ENCODE measurements at regions not wholly inside any gene's neighbourhood (a gene's known extent, or its start where the extent isn't known, plus 50 kb on each side); places are given as distances from the start of the nearest gene placed in this dataset.
"Not testable (repeated sequence)": the region's sequence is repeated elsewhere in the genome, so short reads cannot be mapped to it uniquely, and the experiment has no call there.

- Mint-ChIP-seq H3K27ac (no peak overlapping the region), H3K27me3 (no peaks in the 10 kb centered on the region), H3K4me3 (no peak overlapping the region), H3K9me3 (peaks cover 0 to 6% of the 10 kb centered on the region in 2 donors), H3K4me1 (peaks cover 21% of the 10 kb centered on the region)
- DNase-seq (no peak), ATAC-seq (no peak)
These were observed 50.3 kb upstream of the TMC1 start for GRCh38 chr9:72471096-72471495.

- ATAC-seq: no peak
- Mint-ChIP-seq H3K4me3 (no peak overlapping the region), H3K27me3 (no peaks in the 10 kb centered on the region), H3K9me3 (peaks cover 0 to 6% of the 10 kb centered on the region in 2 donors), H3K27ac (no peak overlapping the region), H3K4me1 (peaks cover 15% of the 10 kb centered on the region)
- DNase-seq: no peak
These were observed 53.4 kb upstream of the TMC1 start for GRCh38 chr9:72467766-72468738.

GRCh38 chr9:72465593-72465984, 55.8 kb upstream of the TMC1 start:
- H3K27ac Mint-ChIP-seq: no peak overlapping the region
- H3K4me3 Mint-ChIP-seq: no peak overlapping the region
- ATAC-seq: no peak
- H3K27me3 Mint-ChIP-seq: no peaks in the 10 kb centered on the region
- DNase-seq: no peak
- H3K9me3 Mint-ChIP-seq: no peaks in the 10 kb centered on the region
- H3K4me1 Mint-ChIP-seq: peaks cover 11% of the 10 kb centered on the region

GRCh38 chr9:72464857-72465592, 56.4 kb upstream of the TMC1 start:
- DNase-seq: no peak
- no peak overlapping the region for H3K27ac Mint-ChIP-seq
- H3K4me3 Mint-ChIP-seq: peak overlapping the region in 1 of 2 donors; percentile 36
- no peaks in the 10 kb centered on the region for H3K9me3 Mint-ChIP-seq
- peaks cover 11% of the 10 kb centered on the region for H3K4me1 Mint-ChIP-seq
- H3K27me3 Mint-ChIP-seq: no peaks in the 10 kb centered on the region
- ATAC-seq: no peak

- DNase-seq: no peak
- Mint-ChIP-seq H3K4me3 (no peak overlapping the region), H3K9me3 (no peaks in the 10 kb centered on the region), H3K27me3 (no peaks in the 10 kb centered on the region), H3K27ac (no peak overlapping the region), H3K4me1 (peaks cover 17% of the 10 kb centered on the region)
- no peak for ATAC-seq
These were observed 59.1 kb upstream of the TMC1 start for GRCh38 chr9:72462340-72462739.

- H3K4me1 Mint-ChIP-seq: peaks cover 17% of the 10 kb centered on the region
- no peak overlapping the region for H3K4me3 Mint-ChIP-seq
- no peak overlapping the region for H3K27ac Mint-ChIP-seq
- no peak for ATAC-seq
- DNase-seq: no peak
- no peaks in the 10 kb centered on the region for H3K9me3 Mint-ChIP-seq
- no peaks in the 10 kb centered on the region for H3K27me3 Mint-ChIP-seq
These were observed 60.8 kb upstream of the TMC1 start for GRCh38 chr9:72460342-72461312.

- Mint-ChIP-seq H3K4me1 (peaks cover 13% of the 10 kb centered on the region), H3K9me3 (no peaks in the 10 kb centered on the region), H3K27me3 (no peaks in the 10 kb centered on the region), H3K27ac (no peak overlapping the region), H3K4me3 (no peak overlapping the region)
- DNase-seq: no peak
- no peak for ATAC-seq
These were observed 62.1 kb upstream of the TMC1 start for GRCh38 chr9:72459308-72459707.

- no peaks in the 10 kb centered on the region for H3K9me3 Mint-ChIP-seq
- DNase-seq (no peak), ATAC-seq (no peak)
- H3K4me3 Mint-ChIP-seq: no peak overlapping the region
- no peaks in the 10 kb centered on the region for H3K27me3 Mint-ChIP-seq
- no peak overlapping the region for H3K27ac Mint-ChIP-seq
- peaks cover 13% of the 10 kb centered on the region for H3K4me1 Mint-ChIP-seq
These were observed 63.3 kb upstream of the TMC1 start for GRCh38 chr9:72458153-72458552.

- Mint-ChIP-seq H3K27me3 (no peaks in the 10 kb centered on the region), H3K4me3 (no peak overlapping the region), H3K4me1 (peaks cover 13% of the 10 kb centered on the region), H3K9me3 (no peaks in the 10 kb centered on the region), H3K27ac (no peak overlapping the region)
- no peak for ATAC-seq
- DNase-seq: no peak
These were observed 64.0 kb upstream of the TMC1 start for GRCh38 chr9:72457366-72457765.

- DNase-seq: no peak
- Mint-ChIP-seq H3K27me3 (no peaks in the 10 kb centered on the region), H3K9me3 (no peaks in the 10 kb centered on the region), H3K4me1 (peaks cover 13% of the 10 kb centered on the region), H3K4me3 (no peak overlapping the region), H3K27ac (no peak overlapping the region)
- no peak for ATAC-seq
These were observed 66.4 kb upstream of the TMC1 start for GRCh38 chr9:72454871-72455491.

GRCh38 chr9:72453797-72454196, 67.6 kb upstream of the TMC1 start:
- peaks cover 4% of the 10 kb centered on the region for H3K27me3 Mint-ChIP-seq
- no peak overlapping the region for H3K4me3 Mint-ChIP-seq
- DNase-seq (no peak), ATAC-seq (no peak)
- peaks cover 12% of the 10 kb centered on the region for H3K4me1 Mint-ChIP-seq
- no peaks in the 10 kb centered on the region for H3K9me3 Mint-ChIP-seq
- no peak overlapping the region for H3K27ac Mint-ChIP-seq

GRCh38 chr9:72446241-72446640, 75.2 kb upstream of the TMC1 start:
- H3K4me3 Mint-ChIP-seq, ATAC-seq, H3K9me3 Mint-ChIP-seq, DNase-seq, H3K27ac Mint-ChIP-seq, H3K27me3 Mint-ChIP-seq: not testable (repeated sequence)
- peaks cover 31% of the 10 kb centered on the region for H3K4me1 Mint-ChIP-seq

GRCh38 chr9:72445306-72445995, 76.0 kb upstream of the TMC1 start:
- Mint-ChIP-seq H3K9me3 (no peaks in the 10 kb centered on the region), H3K27me3 (peaks cover 7% of the 10 kb centered on the region), H3K4me1 (peaks cover 31% of the 10 kb centered on the region), H3K4me3 (no peak overlapping the region), H3K27ac (no peak overlapping the region)
- no peak for DNase-seq
- ATAC-seq: no peak

- H3K4me3 Mint-ChIP-seq: no peak overlapping the region
- H3K4me1 Mint-ChIP-seq: peaks cover 31% of the 10 kb centered on the region
- peaks cover 7% of the 10 kb centered on the region for H3K27me3 Mint-ChIP-seq
- no peak for DNase-seq
- H3K9me3 Mint-ChIP-seq: no peaks in the 10 kb centered on the region
- no peak for ATAC-seq
- H3K27ac Mint-ChIP-seq: no peak overlapping the region
These were observed 77.0 kb upstream of the TMC1 start for GRCh38 chr9:72444435-72444834.
